Fibroblast of lung (primary cell): ENCODE measurements at regions not wholly inside any gene's neighbourhood (a gene's known extent, or its start where the extent isn't known, plus 50 kb on each side); places are given as distances from the start of the nearest gene placed in this dataset.

Experiments used
- DNase-seq, 2 donors: peaks; one replicate each; pipeline versions ENCODE4 v3.0.0 to v3.0.0-alpha.2; 2010; ENCODE audit warnings: low read depth in 2 of 2
- H2AFZ ChIP-seq: 2 replicates; pipeline ENCODE4 v1.5.1; 2012; ENCODE audit warnings: low read length, control low read depth, inconsistent platforms
- H3K27ac ChIP-seq: 2 replicates; pipeline ENCODE4 v1.5.1; 2011; ENCODE audit warnings: low read length, control low read depth; ENCODE audit not compliant: insufficient read depth
- H3K27me3 ChIP-seq: 2 replicates; pipeline ENCODE4 v1.5.1; 2011; ENCODE audit warnings: mild to moderate bottlenecking, low read length; ENCODE audit not compliant: control insufficient read depth, insufficient read depth
- H3K36me3 ChIP-seq: 2 replicates; pipeline ENCODE4 v1.5.1; 2011; ENCODE audit warnings: low read length; ENCODE audit not compliant: control insufficient read depth, insufficient read depth
- H3K4me1 ChIP-seq: 2 replicates; pipeline ENCODE4 v1.5.1; 2011; ENCODE audit warnings: low read length; ENCODE audit not compliant: control insufficient read depth, insufficient read depth; ENCODE audit errors: extremely low read depth
- H3K4me2 ChIP-seq: 2 replicates; pipeline ENCODE4 v1.5.1; 2011; ENCODE audit warnings: low read length, control low read depth; ENCODE audit not compliant: insufficient read depth; ENCODE audit errors: extremely low read depth
- H3K4me3 ChIP-seq, 4 experiments: fragments of 200-600 bp in 1 of 4; sonication (generic) in 1 of 4; replicated peaks in 1 of 4; 2 replicates each; pipeline ENCODE4 v1.5.1; 2011 to 2016; ENCODE audit warnings: low read length in 4 of 4, low read depth in 3 of 4, mild to moderate bottlenecking in 3 of 4, control low read depth in 2 of 4, inconsistent platforms in 1 of 4, mixed read lengths in 1 of 4; ENCODE audit not compliant: insufficient read depth in 1 of 4; ENCODE audit errors: control extremely low read depth in 1 of 4
- H3K79me2 ChIP-seq: 2 replicates; pipeline ENCODE4 v1.5.1; 2012; ENCODE audit warnings: mild to moderate bottlenecking, low read length, inconsistent platforms; ENCODE audit not compliant: control insufficient read depth, insufficient read depth
- H3K9ac ChIP-seq: 2 replicates; pipeline ENCODE4 v1.5.1; 2011; ENCODE audit warnings: mild to moderate bottlenecking, low read length, control low read depth; ENCODE audit not compliant: insufficient read depth
- H3K9me3 ChIP-seq: 2 replicates; pipeline ENCODE4 v1.5.1; 2012; ENCODE audit warnings: low read depth, low read length; ENCODE audit not compliant: control insufficient read depth, insufficient read depth
- H4K20me1 ChIP-seq: 2 replicates; pipeline ENCODE4 v1.5.1; 2011; ENCODE audit warnings: low read length; ENCODE audit not compliant: control insufficient read depth, insufficient read depth; ENCODE audit errors: extremely low read depth
- EZH2 ChIP-seq: IDR thresholded peaks from 2 replicates; pipeline ENCODE4 v1.5.1; 2012; ENCODE audit warnings: low read length, control low read depth, mild to moderate bottlenecking; ENCODE audit errors: missing control alignments
- TF ChIP-seq, protein P1 (sequence below), 2 donors: IDR thresholded peaks in 1 of 2; conservative IDR thresholded peaks in 1 of 2; 1 replicate in 1 of 2; 2 replicates in 1 of 2; pipeline ENCODE4 v1.5.1; 2011 to 2012; ENCODE audit warnings: low read length in 2 of 2, control low read depth in 1 of 2, inconsistent platforms in 1 of 2, low read depth in 1 of 2, mild to moderate bottlenecking in 1 of 2

DNA sequence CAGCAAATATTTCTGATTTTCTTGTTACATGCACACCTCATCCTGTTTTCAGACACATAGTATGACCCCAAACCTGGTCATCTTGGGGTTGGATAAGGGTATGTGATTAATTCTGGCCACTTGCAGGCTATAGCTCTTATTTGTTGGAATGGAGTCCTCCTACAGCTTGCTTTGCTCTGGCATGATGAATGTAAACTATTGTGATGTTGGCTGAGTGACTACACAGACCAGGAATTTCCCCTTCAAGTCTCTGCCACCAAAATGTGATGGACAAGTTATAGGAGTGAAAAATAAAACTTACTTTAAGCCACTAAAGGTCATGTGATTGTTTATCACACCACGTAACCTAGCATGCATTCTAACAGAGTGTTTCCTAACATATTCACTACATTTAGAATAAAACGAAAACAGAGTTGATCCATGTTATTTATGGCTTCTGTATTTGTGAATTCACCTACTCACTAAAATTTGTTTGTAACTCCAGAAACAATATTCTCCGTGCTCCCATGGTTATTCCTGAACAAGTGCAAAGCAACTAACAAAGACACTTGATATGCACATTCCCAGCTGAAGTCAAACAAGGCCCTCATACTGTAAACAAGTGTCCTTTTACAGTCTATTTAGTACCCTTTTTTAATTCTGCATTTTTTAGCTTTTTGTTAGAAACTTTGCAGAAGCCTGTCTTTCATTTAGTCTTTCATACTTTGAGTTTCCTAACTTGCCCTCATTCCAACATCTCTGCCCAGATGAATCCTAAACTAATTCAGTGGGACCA, 599.2 kb upstream of the PCDH15 start:
- H4K20me1 ChIP-seq: no peaks in the 10 kb centered on the region
- H2AFZ ChIP-seq: no peak overlapping the region
- H3K9ac ChIP-seq: no peak overlapping the region
- H3K27me3 ChIP-seq: no peaks in the 10 kb centered on the region
- H3K4me3 ChIP-seq: no peak overlapping the region
- no peak for TF ChIP-seq EZH2
- TF ChIP-seq, protein P1, sequence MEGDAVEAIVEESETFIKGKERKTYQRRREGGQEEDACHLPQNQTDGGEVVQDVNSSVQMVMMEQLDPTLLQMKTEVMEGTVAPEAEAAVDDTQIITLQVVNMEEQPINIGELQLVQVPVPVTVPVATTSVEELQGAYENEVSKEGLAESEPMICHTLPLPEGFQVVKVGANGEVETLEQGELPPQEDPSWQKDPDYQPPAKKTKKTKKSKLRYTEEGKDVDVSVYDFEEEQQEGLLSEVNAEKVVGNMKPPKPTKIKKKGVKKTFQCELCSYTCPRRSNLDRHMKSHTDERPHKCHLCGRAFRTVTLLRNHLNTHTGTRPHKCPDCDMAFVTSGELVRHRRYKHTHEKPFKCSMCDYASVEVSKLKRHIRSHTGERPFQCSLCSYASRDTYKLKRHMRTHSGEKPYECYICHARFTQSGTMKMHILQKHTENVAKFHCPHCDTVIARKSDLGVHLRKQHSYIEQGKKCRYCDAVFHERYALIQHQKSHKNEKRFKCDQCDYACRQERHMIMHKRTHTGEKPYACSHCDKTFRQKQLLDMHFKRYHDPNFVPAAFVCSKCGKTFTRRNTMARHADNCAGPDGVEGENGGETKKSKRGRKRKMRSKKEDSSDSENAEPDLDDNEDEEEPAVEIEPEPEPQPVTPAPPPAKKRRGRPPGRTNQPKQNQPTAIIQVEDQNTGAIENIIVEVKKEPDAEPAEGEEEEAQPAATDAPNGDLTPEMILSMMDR (conservative IDR thresholded peaks at IDR 0.05 in 1 of 2, IDR thresholded peaks at IDR 0.05 in 1 of 2; ENCODE audit: low read depth in 1 of 2, low read length in 2 of 2): no peak
- H3K4me1 ChIP-seq: no peaks in the 10 kb centered on the region
- no peaks in the 10 kb centered on the region for H3K79me2 ChIP-seq
- H3K27ac ChIP-seq: no peak overlapping the region
- peak; percentile 28 to 56 for DNase-seq
- no peak overlapping the region for H3K4me2 ChIP-seq
- no peaks in the 10 kb centered on the region for H3K36me3 ChIP-seq
- H3K9me3 ChIP-seq: no peaks in the 10 kb centered on the region

GRCh38 chr10:55398497-55398882, 597.5 kb upstream of the PCDH15 start:
- Histone ChIP-seq H3K4me3 (no peak overlapping the region), H2AFZ (no peak overlapping the region), H3K27me3 (no peaks in the 10 kb centered on the region), H3K4me1 (no peaks in the 10 kb centered on the region), H3K9ac (no peak overlapping the region), H3K79me2 (no peaks in the 10 kb centered on the region), H3K36me3 (no peaks in the 10 kb centered on the region), H3K9me3 (no peaks in the 10 kb centered on the region), H4K20me1 (no peaks in the 10 kb centered on the region), H3K27ac (no peak overlapping the region), H3K4me2 (no peak overlapping the region)
- TF ChIP-seq, protein P1 (conservative IDR thresholded peaks at IDR 0.05 in 1 of 2, IDR thresholded peaks at IDR 0.05 in 1 of 2; ENCODE audit: low read depth in 1 of 2, low read length in 2 of 2): no peak
- DNase-seq: no peak

GRCh38 chr10:55397777-55398496, 596.9 kb upstream of the PCDH15 start:
- DNase-seq: peak in 1 of 2 donors; percentile 18
- no peak overlapping the region for H3K4me2 ChIP-seq
- H3K4me3 ChIP-seq: no peak overlapping the region
- H3K27ac ChIP-seq: no peak overlapping the region
- H2AFZ ChIP-seq: no peak overlapping the region
- no peak overlapping the region for H3K9ac ChIP-seq
- no peaks in the 10 kb centered on the region for H3K79me2 ChIP-seq
- no peak for TF ChIP-seq EZH2
- TF ChIP-seq, protein P1 (conservative IDR thresholded peaks at IDR 0.05 in 1 of 2, IDR thresholded peaks at IDR 0.05 in 1 of 2; ENCODE audit: low read depth in 1 of 2, low read length in 2 of 2): no peak
- H4K20me1 ChIP-seq: no peaks in the 10 kb centered on the region
- no peaks in the 10 kb centered on the region for H3K36me3 ChIP-seq
- H3K4me1 ChIP-seq: no peaks in the 10 kb centered on the region
- no peaks in the 10 kb centered on the region for H3K9me3 ChIP-seq
- H3K27me3 ChIP-seq: no peaks in the 10 kb centered on the region
